RWPE2 (cell line): ENCODE measurements at regions not wholly inside any gene's neighbourhood (a gene's known extent, or its start where the extent isn't known, plus 50 kb on each side); places are given as distances from the start of the nearest gene placed in this dataset.

Experiments
- ATAC-seq: fragments of 200-7000 bp; cut with Tn5 transposase; 3 replicates; pipeline ENCODE4 v1.9.1; 2021; ENCODE audit warnings: low read depth
- DNase-seq: peaks from one replicate; pipeline ENCODE4 v3.0.0-alpha.2; 2020; ENCODE audit warnings: low spot score
- H3K27ac ChIP-seq: fragments of 450-650 bp; 2 replicates; pipeline ENCODE4 v1.5.1; 2017; ENCODE audit warnings: mild to moderate bottlenecking; ENCODE audit not compliant: poor library complexity, severe bottlenecking
- H3K27me3 ChIP-seq: fragments of 250-450 bp; sonication (Bioruptor Pico); 2 replicates; pipeline ENCODE4 v1.5.1; 2021; ENCODE audit warnings: mild to moderate bottlenecking, moderate library complexity; ENCODE audit not compliant: insufficient read depth, poor library complexity, severe bottlenecking
- H3K36me3 ChIP-seq: fragments of 250-450 bp; sonication (Bioruptor Pico); 2 replicates; pipeline ENCODE4 v1.5.1; 2020; ENCODE audit warnings: low read depth, mild to moderate bottlenecking, moderate library complexity
- H3K4me1 ChIP-seq: fragments of 250-450 bp; sonication (Bioruptor Pico); 2 replicates; pipeline ENCODE4 v1.5.1; 2021; ENCODE audit warnings: mild to moderate bottlenecking, moderate library complexity; ENCODE audit not compliant: insufficient read depth, poor library complexity, severe bottlenecking
- H3K4me3 ChIP-seq: fragments of 250-450 bp; sonication (Bioruptor Pico); 2 replicates; pipeline ENCODE4 v1.5.1; 2021; ENCODE audit warnings: mild to moderate bottlenecking, moderate library complexity; ENCODE audit not compliant: severe bottlenecking
- H3K9me3 ChIP-seq: fragments of 250-450 bp; sonication (Bioruptor Pico); 2 replicates; pipeline ENCODE4 v1.5.1; 2021; ENCODE audit warnings: mild to moderate bottlenecking, moderate library complexity; ENCODE audit not compliant: severe bottlenecking
- TF ChIP-seq, protein P1 (sequence below): fragments of 450-650 bp; IDR thresholded peaks from one replicate; pipeline ENCODE4 v1.5.1; 2017; ENCODE audit warnings: mild to moderate bottlenecking, moderate library complexity; ENCODE audit not compliant: poor library complexity, severe bottlenecking

DNA sequence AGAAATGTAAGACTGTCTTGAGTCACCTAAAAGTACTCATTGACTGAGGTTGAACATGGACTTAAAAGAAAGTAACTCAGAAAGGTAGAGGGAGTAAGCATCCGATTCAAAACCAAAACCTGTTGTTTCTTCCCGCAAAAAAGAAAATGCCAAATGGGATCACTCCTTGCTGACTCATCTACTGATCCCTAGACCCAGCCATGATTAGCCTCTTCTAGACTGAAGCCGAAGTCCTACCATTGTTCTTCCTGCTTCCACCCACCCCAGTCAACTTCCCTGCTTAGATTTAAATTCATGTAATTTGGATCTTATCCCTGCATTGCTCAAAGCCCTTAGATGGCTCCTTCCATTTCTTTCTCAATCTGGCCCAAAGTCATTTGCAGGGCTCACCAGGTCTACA is 760.5 kb upstream of the SOX9 start:
- Histone ChIP-seq H3K4me3 (no peak overlapping the region), H3K27ac (no peak overlapping the region), H3K4me1 (no peaks in the 10 kb centered on the region), H3K36me3 (no peaks in the 10 kb centered on the region), H3K27me3 (no peaks in the 10 kb centered on the region), H3K9me3 (no peaks in the 10 kb centered on the region)
- ATAC-seq (no peak), DNase-seq (no peak)
- TF ChIP-seq, protein P1, sequence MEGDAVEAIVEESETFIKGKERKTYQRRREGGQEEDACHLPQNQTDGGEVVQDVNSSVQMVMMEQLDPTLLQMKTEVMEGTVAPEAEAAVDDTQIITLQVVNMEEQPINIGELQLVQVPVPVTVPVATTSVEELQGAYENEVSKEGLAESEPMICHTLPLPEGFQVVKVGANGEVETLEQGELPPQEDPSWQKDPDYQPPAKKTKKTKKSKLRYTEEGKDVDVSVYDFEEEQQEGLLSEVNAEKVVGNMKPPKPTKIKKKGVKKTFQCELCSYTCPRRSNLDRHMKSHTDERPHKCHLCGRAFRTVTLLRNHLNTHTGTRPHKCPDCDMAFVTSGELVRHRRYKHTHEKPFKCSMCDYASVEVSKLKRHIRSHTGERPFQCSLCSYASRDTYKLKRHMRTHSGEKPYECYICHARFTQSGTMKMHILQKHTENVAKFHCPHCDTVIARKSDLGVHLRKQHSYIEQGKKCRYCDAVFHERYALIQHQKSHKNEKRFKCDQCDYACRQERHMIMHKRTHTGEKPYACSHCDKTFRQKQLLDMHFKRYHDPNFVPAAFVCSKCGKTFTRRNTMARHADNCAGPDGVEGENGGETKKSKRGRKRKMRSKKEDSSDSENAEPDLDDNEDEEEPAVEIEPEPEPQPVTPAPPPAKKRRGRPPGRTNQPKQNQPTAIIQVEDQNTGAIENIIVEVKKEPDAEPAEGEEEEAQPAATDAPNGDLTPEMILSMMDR = no peak

DNA sequence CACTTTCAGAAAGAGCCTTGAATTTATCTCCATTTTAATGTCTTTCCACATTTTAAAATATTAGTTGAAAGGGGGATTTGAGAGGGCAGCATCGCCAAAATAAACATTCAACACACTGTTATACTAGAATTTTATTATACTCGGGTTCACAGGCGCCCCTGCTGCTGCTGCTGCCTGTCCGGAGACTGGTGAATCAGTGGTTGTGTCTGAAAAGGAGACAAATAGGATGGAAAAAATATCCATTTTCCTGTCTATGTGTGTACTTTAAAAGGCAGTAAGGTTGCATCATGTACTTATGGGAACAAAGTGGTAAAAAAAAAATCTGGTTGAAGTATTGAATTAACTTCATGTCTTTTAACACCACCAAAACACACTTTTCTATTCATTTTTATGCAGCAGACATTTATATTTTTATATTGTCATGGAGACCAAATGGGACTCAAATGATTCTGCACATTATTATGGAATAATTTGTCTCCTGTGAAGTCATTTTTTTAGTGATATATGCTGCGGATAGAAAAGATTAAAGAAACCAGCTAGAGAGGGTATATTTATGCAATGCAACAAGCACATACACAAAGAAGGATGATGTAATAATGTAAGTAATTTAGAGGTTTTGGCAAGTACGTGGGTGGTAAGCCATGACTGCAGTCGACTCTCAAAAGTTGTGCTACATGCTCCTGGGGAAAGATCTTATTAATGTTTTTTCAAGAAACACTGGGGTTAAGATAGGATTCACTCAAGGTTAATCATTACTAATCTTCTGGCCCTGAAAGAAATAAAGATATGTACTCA is 759.0 kb upstream of the SOX9 start:
- no peak overlapping the region for H3K4me3 ChIP-seq
- ATAC-seq (no peak), DNase-seq (no peak)
- H3K27ac ChIP-seq = no peak overlapping the region
- no peaks in the 10 kb centered on the region for H3K27me3 ChIP-seq
- no peaks in the 10 kb centered on the region for H3K4me1 ChIP-seq
- no peaks in the 10 kb centered on the region for H3K36me3 ChIP-seq
- TF ChIP-seq, protein P1 = no peak
- no peaks in the 10 kb centered on the region for H3K9me3 ChIP-seq

DNA sequence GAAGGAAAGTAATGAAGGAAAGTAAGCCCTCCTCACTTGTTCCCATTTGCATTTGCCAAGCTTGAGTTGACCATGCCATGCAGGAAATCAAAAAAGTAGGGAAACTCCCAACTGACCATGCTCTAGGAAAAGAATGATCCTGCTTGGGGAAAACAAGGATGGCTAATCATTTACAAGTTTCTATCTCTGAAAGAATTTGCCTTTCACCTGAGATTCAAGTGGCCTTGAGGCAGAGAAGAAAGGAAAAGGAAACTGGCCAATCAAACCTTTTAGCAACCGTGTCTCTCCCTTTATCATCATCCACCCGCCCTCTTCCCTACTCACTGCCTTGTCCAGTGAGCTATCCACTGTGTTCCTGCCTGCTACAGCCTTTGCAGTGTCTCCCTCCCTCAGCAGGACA is 757.2 kb upstream of the SOX9 start:
- ATAC-seq (no peak), DNase-seq (no peak)
- Histone ChIP-seq H3K27me3 (no peaks in the 10 kb centered on the region), H3K4me1 (no peaks in the 10 kb centered on the region), H3K4me3 (no peak overlapping the region), H3K36me3 (no peaks in the 10 kb centered on the region), H3K9me3 (no peaks in the 10 kb centered on the region), H3K27ac (no peak overlapping the region)
- TF ChIP-seq, protein P1 = no peak

DNA sequence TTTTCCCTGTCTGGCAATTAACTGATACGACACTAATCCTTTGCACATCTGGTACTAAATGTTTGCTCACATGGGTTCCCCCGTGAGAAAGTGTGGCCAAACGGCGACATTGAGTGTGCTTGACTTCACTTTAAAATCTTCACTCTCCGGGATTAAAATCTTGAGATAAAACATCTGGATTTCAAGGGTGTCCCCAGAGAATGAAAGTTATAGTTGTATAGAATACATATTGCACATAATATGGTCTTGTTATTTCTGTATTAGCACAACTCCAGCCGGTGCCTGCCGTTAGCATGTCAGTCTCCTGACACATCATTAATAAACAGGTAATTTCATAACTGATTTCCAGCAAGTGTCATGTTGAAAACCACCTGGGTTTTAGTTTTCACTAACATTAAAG is 749.0 kb upstream of the SOX9 start:
- no peaks in the 10 kb centered on the region for H3K27me3 ChIP-seq
- H3K4me3 ChIP-seq = no peak overlapping the region
- no peaks in the 10 kb centered on the region for H3K4me1 ChIP-seq
- ATAC-seq = no peak
- H3K36me3 ChIP-seq = no peaks in the 10 kb centered on the region
- H3K9me3 ChIP-seq = no peaks in the 10 kb centered on the region
- TF ChIP-seq, protein P1 = no peak
- DNase-seq = no peak
- H3K27ac ChIP-seq = no peak overlapping the region

DNA sequence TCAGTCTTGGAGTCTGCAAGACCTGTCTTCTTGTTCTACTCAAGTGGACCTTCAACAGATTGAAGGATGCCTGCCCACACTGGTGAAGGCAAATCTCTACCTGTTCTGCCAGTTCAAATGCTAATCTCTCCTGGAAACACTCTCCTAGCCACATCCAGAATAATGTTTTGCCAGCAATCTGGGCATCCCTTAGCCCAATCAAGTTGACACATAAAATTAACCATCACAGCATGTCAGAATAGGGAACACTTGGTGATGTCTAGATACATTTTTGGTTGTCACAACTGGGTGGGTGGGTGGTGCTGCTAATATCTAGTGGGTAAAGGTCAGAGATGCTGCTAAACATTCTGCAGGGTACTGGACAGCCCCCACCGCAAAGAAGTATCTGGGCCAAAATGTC is 744.9 kb upstream of the SOX9 start:
- no peak for ATAC-seq
- H3K27me3 ChIP-seq = no peaks in the 10 kb centered on the region
- DNase-seq = no peak
- H3K36me3 ChIP-seq = no peaks in the 10 kb centered on the region
- H3K27ac ChIP-seq = no peak overlapping the region
- TF ChIP-seq, protein P1 = no peak
- H3K4me1 ChIP-seq = no peaks in the 10 kb centered on the region
- no peaks in the 10 kb centered on the region for H3K9me3 ChIP-seq
- no peak overlapping the region for H3K4me3 ChIP-seq
